ENCODE measurements at regions not wholly inside any gene's neighbourhood (a gene's known extent, or its start where the extent isn't known, plus 50 kb on each side); places are given as distances from the start of the nearest gene placed in this dataset.

GRCh38 chr13:32947411-32948276, 68.6 kb upstream of the KL start:
- TF ChIP-seq, protein P1, sequence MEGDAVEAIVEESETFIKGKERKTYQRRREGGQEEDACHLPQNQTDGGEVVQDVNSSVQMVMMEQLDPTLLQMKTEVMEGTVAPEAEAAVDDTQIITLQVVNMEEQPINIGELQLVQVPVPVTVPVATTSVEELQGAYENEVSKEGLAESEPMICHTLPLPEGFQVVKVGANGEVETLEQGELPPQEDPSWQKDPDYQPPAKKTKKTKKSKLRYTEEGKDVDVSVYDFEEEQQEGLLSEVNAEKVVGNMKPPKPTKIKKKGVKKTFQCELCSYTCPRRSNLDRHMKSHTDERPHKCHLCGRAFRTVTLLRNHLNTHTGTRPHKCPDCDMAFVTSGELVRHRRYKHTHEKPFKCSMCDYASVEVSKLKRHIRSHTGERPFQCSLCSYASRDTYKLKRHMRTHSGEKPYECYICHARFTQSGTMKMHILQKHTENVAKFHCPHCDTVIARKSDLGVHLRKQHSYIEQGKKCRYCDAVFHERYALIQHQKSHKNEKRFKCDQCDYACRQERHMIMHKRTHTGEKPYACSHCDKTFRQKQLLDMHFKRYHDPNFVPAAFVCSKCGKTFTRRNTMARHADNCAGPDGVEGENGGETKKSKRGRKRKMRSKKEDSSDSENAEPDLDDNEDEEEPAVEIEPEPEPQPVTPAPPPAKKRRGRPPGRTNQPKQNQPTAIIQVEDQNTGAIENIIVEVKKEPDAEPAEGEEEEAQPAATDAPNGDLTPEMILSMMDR (IDR thresholded peaks at IDR 0.05; ENCODE audit: low read length), result no peak
- TF ChIP-seq EZH2 (optimal IDR thresholded peaks at IDR 0.05; ENCODE audit: low read depth, low read length), result no peak
- no peak for TF ChIP-seq EZH2phosphoT487 (IDR thresholded peaks at IDR 0.05; ENCODE audit: low read length)

Data from MM.1S (cell line).